NCI-H1417 (cell line): ENCODE measurements at regions not wholly inside any gene's neighbourhood (a gene's known extent, or its start where the extent isn't known, plus 50 kb on each side); places are given as distances from the start of the nearest gene placed in this dataset.

Source experiments
- DNase-seq, 3 experiments: peaks; one replicate each; lab custom pipeline; 2025; lab: John Stamatoyannopoulos, UW

- DNase-seq = no peak
Observed at GRCh38 chr2:167431949-167432348, 543.7 kb downstream of the XIRP2 start.

- DNase-seq = no peak
Observed at GRCh38 chr2:167430447-167430846, 542.2 kb downstream of the XIRP2 start.

DNA sequence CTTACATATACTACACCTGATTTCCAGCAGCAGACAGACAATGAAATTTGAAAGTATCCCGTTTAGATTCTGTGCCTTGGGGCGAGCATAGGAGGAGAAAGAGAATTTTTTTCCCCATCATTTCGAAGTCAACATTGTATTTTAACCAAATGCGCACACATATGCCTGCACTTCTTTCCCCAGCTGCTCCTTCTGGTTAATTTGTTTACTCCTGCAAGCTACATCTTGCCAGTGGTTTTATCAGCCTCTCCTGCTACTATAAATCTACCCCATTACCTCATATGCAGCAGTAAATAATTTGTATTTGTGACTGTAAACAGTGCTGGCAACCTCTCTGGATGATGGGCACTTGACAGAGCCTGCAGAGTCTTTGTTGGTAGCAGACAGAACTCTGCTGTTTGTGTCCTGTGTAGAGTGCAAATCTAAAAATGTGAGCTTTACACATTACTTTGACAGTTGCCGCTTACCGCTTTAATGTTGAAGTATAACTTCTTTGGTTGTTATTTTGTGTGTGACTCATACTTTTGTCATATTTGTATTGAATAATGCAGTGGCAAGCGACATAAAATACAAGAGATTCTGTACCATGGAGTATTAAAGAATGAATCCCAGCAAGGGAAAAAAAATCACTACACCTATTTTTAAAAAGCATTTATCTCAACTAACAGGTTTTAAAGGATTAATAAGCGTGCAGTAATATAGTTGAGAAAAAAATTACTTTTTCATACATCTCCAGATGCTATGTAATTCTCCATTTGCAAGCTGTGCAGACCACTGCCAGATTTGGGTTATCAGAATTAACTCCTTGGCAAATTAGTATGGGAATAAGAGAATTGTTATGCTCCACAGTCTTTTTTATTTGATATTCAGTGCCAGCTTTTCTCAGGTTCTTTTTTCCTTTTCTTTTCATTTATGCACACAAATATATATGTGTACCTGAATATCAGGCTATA, 536.8 kb downstream of the XIRP2 start:
- DNase-seq = peak; percentile 20 to 59 (median 38)

- DNase-seq = peak in 1 of 3 experiments; percentile 46
Observed at GRCh38 chr2:167424221-167424620, 535.9 kb downstream of the XIRP2 start.

DNA sequence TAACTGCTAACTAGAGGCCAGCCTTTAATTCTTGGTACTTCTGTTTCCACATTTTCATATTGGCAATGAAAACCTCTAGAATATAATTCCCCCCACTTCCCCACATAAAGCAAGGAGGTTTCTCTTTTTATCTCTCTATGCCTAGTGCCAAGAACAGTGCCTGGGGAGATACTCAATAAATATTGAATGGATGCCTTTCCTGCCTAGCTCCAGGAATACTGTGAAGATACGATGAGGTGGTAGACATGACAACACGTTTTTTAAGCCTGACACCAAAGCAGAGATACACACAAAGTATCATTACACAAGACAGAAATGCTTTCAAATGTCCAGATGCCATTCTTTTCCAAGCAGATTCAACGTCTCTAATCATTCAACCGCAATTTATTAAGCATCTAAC, 535.5 kb downstream of the XIRP2 start:
- DNase-seq = peak in 1 of 3 experiments; percentile 11

- no peak for DNase-seq
Observed at GRCh38 chr2:167420211-167420610, 531.9 kb downstream of the XIRP2 start.

DNA sequence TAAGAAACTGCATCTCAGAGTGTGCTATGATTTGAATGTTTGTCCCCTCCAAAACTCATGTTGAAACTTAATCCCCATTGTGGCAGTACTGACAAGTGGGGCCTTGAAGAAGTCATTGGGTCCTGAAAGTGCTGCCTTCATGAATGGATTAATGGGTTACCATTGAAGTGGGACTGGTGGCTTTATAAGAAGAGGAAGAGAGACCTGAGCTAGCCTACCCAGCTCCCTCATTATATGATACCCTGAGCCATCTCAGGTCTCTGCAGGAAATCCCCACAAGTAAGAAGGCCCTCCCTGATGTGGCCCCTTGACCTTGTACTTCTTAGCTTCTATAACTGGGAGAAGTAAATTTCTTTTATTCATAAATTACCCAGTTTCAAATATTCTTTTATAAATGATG, 526.8 kb downstream of the XIRP2 start:
- no peak for DNase-seq

DNA sequence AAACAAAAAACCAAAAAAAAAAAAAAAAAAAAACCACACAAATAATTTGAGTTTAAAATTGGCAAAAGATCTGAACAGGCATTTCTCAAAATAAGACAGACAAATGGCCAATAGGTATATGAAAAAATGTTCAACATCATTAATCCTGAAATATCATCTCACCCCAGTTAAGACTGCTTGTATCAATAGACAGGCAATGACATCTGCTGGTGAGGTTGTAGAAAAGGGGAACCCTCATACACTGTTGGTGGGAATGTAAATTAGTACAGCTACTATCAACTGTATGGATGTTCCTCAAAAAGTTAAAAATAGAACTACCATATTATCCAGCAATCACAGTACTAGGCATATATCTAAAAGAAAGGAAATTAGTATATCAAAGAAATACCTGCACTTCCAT, 523.1 kb downstream of the XIRP2 start:
- DNase-seq = no peak

GRCh38 chr2:167406558-167406957, 518.3 kb downstream of the XIRP2 start:
- DNase-seq = no peak

GRCh38 chr2:167404627-167405284, 516.5 kb downstream of the XIRP2 start:
- DNase-seq = no peak

DNA sequence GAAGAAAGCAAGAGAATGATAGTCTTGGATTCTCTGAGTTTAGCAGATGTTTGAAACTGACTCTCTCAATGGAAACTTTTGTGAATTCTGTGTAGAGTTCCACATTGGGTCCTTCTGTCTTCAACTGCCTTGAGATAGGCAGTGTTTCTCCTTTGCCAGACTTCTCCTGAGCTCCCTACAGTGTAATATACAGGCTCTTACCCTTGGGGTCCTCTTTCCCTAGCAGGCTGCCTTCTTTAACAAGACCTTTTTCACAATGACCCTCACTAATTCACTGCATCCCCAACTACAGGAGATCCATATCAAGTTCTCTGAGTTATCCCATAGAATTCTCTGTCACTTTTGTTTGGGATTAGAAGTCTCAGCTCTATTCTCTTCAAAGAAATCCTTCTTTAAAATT, 513.0 kb downstream of the XIRP2 start:
- DNase-seq = no peak

DNA sequence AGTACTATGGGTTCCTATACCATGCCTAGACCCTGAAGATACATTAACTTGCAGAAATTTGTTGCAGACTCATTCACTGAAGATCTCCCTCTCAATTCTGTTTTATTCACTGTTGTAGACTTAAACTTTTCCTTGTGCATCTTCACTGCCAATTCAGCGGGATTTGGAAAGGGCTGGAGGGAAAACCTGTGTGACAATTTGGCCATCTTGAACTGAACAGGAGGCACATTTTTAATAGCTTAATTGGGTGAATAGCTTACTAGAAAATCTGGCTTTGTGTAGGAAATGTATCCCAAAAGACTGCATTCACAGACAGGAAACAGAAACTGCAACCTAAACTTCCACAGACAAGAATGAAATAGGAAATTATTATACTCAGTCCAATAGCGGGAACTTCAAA, 512.3 kb downstream of the XIRP2 start:
- DNase-seq = no peak

DNA sequence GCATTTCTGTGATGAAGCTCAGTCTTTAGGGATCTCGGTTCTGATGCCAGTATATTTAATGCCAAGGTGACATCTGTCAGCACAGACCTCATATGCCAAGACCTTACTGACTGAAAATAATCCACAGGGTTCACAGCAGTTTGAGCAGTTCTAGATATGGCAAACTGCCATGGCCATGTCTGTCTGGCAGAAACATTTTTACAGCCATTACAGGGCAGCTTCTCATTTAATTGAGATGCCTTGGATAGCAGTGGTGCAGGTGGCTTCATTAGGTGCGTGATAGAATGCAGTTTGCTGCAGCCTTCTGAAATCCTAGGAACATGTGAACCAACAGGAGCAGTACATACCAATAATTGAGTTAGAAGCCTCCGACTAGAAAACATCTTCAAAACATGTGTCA, 510.6 kb downstream of the XIRP2 start:
- DNase-seq = no peak

- DNase-seq = no peak
Observed at GRCh38 chr2:167388901-167389300, 500.6 kb downstream of the XIRP2 start.

- DNase-seq = peak in 2 of 3 experiments; percentile 12 to 31
Observed at GRCh38 chr2:167388497-167388896, 500.2 kb downstream of the XIRP2 start.

GRCh38 chr2:167386694-167387093, 498.4 kb downstream of the XIRP2 start:
- DNase-seq = no peak

GRCh38 chr2:167383610-167384194, 495.4 kb downstream of the XIRP2 start:
- no peak for DNase-seq

GRCh38 chr2:167381349-167381748, 493.1 kb downstream of the XIRP2 start:
- no peak for DNase-seq

DNA sequence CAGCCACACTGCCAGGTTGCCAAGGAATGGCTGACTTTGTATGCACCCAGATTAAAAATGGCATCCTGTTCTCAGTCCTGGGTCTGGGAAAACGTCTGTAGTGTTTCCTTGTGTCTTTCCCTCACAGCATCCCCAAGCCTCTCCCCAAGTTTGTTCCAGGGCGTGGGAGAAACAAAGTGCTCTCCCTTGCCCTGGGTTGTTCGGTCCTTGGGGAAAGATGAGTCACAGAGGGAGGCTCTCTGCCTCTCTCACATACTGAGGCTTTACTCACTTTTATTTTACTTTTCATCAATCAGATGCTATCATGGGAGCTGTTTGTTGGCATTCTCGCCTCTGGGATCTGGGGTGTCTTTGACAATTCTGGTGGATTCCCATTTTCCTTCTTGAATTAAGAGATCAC, 492.3 kb downstream of the XIRP2 start:
- no peak for DNase-seq

DNA sequence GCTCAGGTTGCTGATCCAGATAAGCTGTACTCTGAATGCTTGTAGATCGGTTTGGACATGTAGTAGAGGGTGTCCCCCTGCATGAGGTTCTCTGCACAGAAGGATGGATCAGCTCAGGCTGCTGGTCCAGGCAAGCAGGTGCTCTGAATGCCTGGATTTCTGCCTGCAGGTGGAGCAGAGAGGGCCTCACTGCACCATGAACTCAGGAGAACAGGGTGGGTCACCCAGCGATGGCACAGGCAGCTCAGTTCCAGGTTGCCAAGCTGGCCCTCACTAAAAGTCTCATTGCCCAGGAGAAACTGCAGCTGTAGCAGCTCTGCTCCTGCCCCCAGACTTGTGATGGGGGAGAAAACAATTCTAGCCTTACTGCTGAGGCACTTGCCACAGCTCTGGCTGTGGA, 491.8 kb downstream of the XIRP2 start:
- DNase-seq = no peak

DNA sequence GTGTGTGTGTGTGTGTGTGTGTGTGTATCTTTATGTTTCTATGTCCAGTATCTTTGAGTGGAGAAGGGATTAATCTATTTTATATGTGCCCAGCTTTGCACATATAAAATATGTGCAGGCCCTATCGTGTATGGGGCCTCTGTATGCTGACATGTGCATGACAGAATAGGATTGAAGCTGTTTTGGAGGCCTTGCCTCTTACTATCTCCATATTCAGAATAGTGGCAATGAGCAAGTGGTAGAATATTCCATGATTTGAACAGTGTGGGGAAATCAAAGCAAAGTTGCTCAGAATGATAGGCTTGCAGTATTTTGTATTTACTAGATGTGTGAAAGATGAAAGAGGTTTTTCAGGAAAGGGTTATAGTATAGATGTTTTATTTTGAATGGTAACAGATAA, 480.8 kb downstream of the XIRP2 start:
- DNase-seq = no peak

DNA sequence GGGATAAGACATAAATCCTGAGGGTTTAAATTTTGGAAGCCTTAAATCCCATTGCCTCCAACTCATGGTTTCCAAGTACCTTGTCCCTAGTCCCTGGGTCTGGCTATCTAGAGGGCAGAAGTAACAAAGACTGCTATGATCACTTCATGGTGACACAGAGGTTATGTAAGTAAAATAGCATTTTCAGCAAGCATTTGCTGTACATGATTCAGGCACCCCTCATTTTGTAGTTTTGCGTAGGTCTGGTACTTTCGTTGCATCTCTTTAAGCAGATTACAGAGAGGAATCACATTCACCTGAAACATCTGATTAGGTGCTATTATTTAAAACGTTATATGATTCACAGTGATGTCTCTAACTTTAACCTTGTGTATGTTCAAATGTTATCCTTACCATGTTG, 480.1 kb downstream of the XIRP2 start:
- no peak for DNase-seq

DNA sequence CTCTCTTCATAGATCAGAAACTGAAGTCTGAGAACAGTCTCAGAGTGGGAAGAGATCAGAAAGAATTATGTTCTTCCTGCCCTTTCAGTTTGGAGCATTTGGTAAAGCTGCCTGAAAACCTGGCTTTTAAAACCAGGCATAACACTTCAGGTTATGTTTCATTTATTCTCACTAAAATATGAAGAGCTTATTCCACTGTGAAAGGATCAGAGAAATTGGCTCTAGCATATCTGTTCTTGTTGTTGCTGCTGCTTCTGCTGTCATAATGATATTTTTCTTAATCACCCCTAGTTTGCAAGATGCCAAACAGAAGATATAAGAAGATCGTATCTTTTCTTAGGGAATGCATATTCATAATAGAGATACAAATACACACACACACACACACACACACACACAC, 476.9 kb downstream of the XIRP2 start:
- DNase-seq = no peak
